ENCODE measurements at regions not wholly inside any gene's neighbourhood (a gene's known extent, or its start where the extent isn't known, plus 50 kb on each side); places are given as distances from the start of the nearest gene placed in this dataset.
A peak's percentile ranks its signal among the peaks of the same experiment; 100 is the strongest.

DNA sequence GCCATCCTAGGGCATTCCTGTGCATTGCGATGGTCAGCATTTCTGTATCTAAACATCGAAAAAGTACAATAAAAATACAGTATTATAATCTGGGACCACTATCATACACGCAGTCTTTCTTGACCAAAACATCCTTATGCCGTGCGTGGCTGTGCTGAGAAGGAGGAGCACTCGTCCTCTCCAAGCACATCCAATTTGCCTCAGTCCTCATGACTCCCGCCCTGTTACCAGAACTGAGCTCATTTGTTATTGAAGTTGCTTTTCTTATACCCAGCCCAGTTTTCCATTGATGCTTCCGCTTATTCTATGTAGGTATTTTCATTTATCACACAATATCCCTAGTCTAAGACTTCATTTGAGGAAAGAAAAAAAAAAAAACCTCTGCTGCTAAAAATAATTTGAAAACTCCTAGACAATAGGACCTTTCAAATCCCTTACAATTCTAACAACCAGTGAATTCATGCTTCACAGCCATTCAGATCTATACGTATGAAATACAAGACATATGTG lies 236.9 kb upstream of the PLEKHG7 start:
- no peak for DNase-seq (ENCODE audit: low read depth)

DNA sequence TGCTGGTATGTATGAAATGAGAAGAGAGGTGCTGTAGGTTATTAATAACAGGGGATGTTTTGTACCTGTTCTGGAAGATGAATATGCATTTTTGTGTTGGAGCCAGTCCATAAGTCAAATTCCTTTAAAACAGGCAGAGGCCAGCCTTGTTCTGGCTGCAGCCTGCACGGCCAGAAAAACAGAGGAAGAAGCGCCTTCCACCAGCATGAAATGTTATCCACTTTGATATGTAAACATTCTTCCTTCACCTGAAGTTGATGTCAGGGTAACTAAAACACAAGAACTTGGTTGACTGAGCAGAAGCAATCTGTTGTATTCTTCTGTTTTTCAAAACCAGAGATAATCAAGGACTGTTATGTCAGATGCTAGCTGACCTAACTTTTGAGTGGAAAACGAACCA lies 237.9 kb upstream of the PLEKHG7 start:
- no peak for DNase-seq (ENCODE audit: low read depth)

DNA sequence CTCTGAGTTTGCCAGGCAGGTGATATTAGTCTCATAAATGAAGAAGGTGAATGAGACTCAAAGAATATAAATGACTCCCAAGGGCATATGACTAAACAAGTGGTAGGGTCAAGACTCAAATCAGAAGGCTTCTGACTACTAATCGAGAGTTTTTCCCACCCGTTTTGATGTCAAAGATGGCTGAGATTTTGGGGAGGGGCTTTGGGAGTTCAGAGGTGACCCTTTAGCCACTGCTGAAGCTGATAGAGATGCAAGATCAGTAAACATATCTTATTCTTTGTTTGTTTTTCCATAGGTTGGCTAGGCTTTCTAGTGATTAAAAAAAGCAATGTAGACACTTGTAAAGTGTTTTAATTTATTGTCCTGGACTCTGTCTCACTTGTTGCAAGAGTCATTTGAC lies 239.6 kb upstream of the PLEKHG7 start:
- no peak for DNase-seq (ENCODE audit: low read depth)

DNA sequence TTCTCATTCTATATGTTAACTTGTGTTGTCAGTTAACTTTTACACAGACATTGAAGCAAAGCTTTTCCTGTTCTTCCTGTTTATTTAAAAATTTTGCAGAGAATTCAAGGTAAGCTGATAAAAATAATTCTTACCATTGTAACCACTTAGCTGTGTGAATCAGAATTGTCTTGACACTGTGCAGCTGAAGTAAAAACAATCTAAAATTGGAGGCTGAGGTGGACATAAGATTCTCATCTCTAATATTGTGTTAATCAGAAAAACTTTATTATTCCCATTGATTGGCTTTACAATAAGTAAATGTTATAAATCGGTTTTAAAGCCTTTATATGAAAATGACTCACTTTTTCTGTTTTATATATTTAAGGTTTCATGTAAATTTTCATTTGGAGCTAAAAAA lies 240.3 kb upstream of the PLEKHG7 start:
- no peak for DNase-seq (ENCODE audit: low read depth)

DNA sequence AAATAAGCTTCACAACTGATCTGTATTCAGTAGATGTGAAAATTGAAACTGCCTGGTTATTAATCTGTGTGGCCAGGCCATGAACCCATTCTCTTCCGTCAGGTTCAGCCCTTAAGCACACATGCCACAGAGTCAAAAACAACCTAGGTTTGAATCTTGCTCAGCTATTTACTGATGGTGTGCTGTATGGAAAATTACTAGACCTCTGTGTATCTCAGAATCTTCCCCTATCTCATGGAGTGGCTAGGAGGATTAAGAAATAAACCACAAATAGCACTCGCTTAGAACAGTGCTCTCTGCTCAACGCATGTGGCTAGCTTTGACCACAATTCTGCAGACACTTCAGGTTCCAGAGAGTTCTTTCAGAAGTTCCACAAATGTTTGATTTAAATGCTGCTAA lies 240.7 kb upstream of the PLEKHG7 start:
- no peak for DNase-seq (ENCODE audit: low read depth)

DNA sequence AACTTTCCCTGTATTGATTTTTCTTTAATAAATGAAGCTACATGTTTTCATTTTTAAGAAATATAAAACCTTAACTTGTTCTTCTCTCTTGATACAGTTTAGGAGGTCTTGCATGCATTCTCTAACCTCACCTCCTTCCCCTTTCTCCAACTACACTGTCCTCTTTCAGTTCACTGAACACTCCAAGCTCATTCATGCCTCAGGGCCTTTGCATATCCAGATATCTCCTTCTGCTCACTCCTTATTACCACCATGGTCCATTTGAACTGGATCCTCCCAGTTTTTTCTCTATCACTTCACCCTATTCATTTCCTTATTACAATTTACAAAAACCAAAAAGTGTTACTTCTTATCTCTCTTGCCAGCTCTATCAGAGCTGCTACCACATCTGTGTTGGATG lies 242.9 kb upstream of the PLEKHG7 start:
- no peak for DNase-seq (ENCODE audit: low read depth)

DNA sequence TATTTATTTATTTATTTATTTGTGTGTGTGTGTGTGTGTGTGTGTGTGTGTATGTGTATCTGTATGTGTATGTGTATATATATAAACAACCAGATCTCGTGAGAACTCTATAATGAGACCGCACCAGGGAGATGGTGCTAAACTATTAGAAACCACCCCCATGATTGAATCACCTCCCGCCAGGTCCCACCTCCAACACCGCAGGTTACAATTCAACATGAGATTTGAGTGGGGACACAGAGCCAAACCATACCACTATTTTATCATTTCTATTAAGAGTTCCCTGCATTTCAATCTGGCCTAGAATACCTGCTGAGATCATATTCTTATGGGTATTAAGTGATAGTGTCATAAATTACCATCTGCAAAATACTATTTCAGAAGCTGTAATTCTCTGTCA lies 243.8 kb upstream of the PLEKHG7 start:
- DNase-seq (ENCODE audit: low read depth): no peak

DNA sequence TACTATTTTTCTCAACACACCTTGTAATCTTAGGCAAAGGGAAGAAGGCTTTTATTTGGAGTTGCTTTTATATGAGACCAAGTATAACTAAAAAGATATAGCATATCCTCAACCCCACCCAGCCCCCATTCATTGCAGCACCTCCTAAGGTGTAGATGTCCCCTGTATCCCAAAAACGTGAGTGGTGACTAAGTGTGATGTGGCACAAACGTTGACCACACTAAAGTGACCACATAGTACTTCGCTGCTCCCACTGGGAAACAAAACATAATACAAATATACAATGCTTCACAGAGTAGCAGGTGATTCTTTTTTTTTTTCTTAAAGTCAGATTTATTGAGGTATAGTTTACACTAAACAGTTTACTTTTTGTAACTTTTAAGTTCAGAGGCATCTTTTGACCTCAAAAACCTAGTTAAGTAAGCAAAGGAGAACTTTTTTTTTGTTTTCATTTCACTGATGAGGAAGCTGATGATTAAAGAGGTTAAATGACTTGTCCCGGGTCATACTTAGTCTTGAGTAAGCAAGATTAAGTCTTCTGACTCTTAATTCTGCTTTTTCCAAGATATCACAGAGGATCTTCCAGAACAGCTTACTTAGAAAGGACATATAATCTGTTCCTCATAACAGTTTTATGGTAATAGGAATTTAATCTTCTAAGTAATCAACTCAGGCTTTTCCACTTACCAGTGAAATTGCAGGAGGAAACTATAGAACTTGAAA lies 245.2 kb upstream of the PLEKHG7 start:
- no peak for DNase-seq (ENCODE audit: low read depth)

DNA sequence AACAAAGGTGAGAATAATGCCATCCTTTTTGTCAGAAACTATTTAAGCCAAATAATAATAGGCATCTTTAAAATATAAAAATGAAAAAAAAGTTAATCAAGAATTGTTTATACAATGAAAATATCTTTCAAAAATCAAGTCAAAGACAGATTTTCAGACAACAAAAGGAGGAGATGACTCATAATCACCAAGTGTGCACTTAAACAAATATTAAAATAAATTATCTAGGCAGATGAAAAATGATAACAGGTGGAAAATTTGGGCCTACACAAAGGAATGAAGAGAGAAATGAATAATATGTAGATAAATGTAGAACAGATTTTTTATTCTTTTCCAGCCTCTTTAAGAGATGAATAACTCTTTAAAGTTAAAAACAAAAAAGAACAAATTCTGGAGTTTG lies 250.0 kb upstream of the PLEKHG7 start:
- no peak for DNase-seq (ENCODE audit: low read depth)

DNA sequence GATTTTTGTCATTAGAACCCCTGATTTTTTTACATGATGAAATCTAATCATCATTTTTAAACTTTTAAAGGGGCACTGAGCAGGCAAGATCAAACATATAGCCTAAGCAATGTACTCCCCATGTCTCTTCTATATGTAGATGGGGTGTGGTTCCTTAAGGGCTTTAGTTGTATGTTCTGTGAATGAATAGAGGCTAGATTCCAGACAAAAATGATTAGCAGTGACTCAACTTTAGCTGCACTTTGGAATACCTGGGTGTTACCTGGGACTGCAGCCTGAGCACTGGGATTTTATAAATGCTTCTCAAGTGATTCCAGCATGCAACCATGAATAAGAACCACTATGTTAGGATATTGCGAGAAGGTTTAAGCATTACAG lies 256.7 kb upstream of the PLEKHG7 start:
- no peak for DNase-seq (ENCODE audit: low read depth)

DNA sequence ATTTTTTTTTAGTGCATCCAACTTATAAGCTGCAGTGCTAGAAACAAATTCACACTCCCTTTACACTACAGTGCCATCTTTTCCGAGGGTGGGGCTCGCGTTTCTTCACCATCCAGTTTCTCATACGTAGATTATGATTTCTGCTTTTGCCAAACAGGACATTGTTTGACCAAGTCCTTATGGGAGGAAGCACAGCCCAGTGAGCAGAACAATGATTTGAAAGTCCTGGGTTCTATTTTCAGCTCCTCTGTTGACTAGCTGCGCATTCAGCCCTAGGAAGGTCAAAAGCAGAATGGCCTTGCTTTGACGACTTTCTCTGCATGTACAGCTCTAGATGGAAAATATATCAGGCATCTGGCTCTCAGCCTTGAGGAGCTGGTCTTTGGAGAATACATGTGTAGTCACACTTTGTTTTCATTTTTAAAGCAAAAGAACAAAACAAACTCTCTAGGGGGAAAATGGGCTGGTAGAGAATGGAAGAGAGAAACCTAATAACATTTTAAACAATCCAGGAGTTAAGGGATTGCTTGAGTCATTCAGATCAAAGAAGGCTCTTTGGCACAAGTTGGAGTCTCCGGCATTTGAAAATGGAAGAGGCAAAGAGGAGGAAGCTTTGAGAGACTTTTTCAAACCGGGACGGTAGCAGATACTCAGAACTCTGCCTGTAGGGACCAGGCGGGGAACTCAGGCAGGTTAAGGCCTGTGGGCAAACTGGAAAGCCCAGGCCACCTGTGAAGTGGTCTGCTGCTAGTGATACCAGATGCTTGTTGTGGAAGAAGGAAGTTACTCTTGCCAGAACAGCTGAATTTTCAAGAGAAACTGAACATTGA lies 257.3 kb upstream of the PLEKHG7 start:
- no peak for DNase-seq (ENCODE audit: low read depth)

DNA sequence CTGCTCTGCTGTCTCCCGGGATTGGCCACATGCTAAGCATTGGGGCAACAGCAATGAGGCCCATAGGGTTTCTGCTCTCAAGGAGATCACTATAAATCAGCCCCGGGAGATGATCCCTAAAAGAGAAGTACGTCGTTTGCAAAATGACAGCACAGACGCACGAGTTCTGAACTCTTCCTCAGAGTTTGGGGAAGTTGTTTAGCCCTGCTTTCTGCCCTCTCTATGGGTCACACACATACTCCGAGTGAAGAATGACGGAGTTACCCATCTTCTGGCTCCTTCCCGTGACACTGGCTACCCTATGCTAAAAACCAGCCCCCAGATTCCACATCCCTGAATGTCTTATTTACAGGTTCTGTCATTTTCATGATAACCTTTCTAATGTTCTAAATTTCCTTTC lies 258.0 kb upstream of the PLEKHG7 start:
- DNase-seq (ENCODE audit: low read depth): no peak

DNA sequence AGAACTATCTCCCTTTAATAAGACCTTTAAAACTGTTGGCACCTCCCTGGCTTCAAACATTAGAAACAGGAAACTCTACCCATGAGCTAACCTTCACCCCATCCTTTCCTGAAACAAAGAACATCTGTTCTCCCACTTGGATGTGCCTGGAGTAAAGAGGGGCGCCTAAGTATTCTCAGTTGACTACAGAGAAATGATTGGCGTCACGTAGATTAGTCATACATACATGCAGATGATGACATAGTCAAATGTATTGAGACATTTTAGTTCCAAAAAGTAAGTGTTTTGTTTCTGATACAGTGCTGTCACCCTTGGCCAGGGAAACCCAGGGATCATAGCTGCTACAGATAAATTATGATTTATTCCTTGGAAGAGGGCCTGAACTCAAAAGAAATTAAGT lies 260.0 kb upstream of the PLEKHG7 start:
- no peak for DNase-seq (ENCODE audit: low read depth)

DNA sequence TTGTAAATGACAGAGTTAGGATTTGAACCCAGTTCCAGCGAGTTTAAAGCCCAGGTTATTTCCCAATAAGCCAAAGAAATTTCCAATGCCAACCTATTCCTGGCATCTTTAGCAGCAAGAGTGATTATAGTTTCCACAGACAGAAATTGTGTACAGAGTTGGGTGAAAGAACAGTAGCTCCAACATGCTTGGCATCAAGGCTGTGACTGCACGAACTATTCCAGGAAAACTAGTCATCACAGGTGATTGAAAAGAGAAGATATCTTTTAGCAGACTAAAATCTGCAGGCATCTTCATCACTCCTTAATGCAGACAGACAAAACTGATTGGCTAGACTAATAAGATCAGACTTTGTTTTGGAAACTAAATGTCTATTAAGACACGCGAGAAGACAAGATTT lies 262.7 kb upstream of the PLEKHG7 start:
- DNase-seq (ENCODE audit: low read depth): no peak

DNA sequence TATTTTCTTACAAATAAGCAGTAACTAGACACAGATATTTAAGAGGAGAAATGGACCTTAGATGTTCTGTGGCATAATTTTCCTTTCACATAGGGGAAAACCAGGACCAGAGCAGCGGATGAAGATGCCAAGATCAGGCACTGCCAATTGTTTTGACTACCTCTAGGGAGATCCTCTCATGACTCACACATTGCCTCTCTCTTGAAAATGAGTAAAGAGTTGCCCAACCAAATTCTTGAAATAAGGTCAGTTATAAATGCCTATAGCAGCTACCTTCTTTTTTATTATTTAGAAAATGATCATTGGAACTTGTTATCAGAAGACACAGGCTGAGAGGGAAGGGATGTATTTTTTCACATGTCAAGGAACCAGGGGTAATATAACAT lies 263.4 kb upstream of the PLEKHG7 start:
- no peak for DNase-seq (ENCODE audit: low read depth)

DNA sequence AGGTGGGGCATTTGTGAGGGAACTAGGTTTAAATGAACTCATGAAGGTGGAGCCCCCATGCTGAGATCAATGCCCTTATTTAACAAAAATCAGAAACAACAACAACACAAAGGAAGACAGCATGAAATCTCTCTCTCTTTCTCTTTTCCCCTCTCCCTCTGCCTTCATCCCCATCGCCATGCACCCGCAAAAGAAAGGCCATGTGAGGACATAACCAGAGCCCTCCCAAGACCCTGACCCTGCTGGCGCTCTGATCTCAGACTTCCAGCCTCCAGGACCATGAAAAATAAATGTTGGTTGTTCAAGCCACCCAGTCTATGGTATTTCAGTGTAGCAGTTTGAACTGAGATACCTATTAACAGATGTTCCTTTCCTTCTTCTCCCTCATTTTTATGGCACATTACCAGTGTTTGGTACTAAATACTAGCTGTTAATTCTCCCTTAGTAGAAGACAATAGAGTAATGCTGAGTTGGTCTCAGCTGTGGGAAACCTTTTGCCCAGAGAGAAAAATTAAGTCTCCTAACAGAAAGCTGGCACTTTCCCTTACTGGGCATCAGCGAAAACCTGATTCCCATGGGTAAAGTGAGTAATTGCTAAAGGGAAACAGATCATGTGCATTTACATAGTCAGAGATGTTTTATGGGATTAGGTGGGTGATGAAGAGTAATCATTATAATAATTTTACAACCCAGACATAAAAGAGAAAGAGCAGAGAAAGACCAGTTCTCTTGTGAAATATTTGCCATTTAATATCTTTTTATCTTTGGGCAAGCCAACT lies 264.0 kb upstream of the PLEKHG7 start:
- DNase-seq (ENCODE audit: low read depth): no peak

DNA sequence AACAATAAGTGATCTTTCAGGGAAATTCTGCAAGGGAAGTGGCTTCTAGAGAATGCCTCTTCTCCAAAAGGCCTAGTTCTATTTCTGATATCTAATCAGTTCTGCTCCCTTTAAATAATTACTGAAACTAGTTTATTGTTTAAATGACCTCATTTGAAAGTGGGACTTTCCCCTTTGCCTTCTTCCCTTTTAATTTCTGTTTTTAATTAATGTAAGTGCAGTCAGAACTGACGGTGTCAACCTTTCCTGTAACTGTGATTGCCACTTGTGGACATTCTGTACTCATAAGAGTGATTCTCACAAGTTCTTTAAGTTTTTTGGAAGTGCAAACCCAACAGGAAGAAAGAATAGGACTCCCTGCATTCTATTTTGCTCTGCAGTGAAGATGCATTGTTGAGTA lies 265.3 kb upstream of the PLEKHG7 start:
- DNase-seq (ENCODE audit: low read depth): no peak

DNA sequence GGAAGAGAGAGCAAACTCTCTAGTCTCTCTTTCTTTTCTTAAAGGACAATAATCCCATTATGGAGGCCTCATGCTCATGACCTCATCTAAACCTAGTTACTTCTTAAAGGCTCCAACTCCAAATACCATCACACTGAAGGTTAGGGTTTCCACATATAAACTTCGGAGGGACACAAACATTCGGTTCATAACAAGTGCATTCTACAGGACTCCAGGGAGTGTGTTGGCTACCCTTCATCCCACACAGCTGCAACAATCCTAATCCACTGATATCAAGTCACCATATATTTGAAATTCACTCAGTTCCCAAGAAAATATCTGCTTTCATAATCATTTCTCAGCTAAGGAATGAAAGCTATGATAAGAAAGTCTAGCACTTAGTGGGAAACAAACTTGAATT lies 265.9 kb upstream of the PLEKHG7 start:
- no peak for DNase-seq (ENCODE audit: low read depth)

DNA sequence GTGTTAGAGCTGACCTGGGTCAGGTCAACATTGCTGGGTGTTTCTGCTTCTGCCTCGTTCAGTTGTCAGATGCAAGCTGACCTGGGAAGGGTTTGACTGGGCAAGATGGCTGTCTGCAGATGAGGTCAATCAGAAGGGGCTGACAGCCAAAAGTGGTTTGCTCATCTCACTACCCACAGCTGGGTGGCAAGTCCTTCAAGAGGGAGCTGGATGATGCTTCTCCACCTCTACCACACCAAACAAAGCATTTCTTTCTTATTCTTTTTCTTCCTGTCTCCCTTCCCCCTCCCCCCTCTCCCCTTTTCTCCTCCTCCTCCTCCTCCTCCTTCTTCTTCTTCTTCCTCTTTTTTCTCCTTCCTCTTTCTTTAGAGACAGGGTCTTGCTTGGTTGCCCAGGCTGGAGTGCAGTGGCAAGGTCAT lies 268.2 kb upstream of the PLEKHG7 start:
- no peak for DNase-seq (ENCODE audit: low read depth)

DNA sequence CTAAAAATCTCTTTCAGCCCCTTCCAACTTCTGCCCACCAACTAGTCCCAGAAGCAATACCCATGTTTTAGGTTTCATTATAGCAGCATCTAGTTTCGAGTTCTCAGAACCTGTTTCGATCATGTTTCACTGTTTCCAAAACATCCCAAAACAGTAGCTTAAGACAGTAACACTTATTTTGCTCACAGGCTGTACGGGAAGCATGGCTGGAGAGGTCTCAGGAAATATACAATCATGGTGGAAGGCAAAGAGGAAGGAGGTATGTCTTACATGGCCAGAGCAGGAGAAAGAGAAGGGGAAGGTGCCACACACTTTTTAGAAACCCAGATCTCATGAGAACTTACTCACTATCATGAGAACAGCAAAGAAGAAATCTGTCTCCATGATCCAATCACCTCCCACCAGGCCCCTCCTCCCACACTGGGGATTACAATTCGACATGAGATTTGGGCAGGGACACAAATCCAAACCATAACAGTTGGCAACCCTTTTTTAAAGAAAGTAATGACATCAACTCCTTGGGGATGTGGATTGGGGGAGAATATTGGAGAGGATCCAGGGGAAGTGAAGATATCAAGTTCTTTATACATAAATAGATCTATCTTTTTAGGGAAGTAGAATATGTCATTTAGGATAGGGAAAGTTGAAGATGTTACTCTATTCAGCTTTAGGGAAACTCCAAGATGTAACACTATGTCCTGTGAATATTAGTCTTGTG lies 269.9 kb upstream of the PLEKHG7 start:
- no peak for DNase-seq (ENCODE audit: low read depth)

DNA sequence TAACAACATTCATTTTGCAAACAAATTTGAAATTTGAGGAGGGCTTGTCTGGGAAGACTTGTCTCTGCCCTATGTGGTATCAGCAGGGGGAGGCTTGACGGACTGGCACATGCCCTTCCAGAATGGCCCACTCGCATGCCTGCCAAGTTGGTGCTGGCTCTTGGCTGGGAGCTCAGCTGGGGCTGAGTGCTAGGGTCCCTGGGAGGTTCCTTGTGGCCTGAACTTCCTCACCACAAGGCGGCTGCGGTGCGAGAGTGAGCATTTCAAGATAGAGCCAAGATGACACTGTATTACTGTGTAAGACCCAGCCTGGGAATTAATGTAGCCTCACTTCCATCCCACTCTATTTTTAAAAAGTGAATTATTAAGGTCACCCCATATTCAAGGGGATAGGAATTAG lies 271.6 kb upstream of the PLEKHG7 start:
- DNase-seq (ENCODE audit: low read depth): peak; percentile 21

DNA sequence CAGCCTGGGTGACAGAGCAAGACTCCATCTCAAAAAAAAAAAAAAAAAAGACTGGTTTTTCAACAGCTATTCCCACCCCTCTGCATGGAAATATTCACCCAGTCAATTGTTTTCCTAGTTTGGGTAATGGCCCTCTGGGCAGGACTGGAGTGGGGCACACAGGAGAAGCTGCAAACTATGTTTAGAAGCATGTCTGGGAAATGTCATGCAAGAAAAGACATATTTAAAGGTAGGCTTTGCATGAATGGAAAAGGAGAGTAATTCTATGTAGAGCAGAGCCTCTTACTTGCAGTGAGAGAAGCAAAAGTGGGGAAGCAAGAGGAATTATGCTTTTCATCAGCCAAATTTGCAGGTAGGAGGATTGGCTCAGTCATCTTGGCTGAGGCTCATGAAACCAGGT lies 276.5 kb upstream of the PLEKHG7 start:
- DNase-seq (ENCODE audit: low read depth): no peak
